ENCODE measurements at regions not wholly inside any gene's neighbourhood (a gene's known extent, or its start where the extent isn't known, plus 50 kb on each side); places are given as distances from the start of the nearest gene placed in this dataset.

DNA sequence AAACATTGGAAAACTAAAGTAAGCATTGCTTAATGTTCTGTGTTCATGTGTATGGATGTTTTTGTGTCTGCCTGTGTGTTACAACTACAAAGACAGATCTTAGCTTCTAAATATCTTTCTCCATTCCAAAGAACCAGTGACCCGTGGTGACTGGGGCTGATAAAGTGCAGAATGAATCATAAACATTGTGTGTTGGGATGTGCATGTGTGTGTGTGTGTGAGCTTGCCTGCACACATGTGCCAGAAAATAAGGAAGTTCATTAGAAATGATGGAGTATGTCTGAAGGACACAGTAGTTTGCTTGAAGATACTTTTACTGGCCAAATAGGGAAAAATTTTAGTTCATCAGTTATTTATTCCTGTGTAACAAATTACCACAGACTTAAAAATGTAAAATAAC lies 756.6 kb upstream of the CELF4 start:
- H3K4me3 ChIP-seq (replicated peaks in 1 of 2; ENCODE audit: low read depth in 2 of 2, low read length in 2 of 2), result no peak overlapping the region
- TF ChIP-seq, protein P1, sequence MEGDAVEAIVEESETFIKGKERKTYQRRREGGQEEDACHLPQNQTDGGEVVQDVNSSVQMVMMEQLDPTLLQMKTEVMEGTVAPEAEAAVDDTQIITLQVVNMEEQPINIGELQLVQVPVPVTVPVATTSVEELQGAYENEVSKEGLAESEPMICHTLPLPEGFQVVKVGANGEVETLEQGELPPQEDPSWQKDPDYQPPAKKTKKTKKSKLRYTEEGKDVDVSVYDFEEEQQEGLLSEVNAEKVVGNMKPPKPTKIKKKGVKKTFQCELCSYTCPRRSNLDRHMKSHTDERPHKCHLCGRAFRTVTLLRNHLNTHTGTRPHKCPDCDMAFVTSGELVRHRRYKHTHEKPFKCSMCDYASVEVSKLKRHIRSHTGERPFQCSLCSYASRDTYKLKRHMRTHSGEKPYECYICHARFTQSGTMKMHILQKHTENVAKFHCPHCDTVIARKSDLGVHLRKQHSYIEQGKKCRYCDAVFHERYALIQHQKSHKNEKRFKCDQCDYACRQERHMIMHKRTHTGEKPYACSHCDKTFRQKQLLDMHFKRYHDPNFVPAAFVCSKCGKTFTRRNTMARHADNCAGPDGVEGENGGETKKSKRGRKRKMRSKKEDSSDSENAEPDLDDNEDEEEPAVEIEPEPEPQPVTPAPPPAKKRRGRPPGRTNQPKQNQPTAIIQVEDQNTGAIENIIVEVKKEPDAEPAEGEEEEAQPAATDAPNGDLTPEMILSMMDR (IDR thresholded peaks at IDR 0.05; ENCODE audit: low read depth, low read length), result no peak
- DNase-seq (ENCODE audit: low read depth in 2 of 2), result no peak

DNA sequence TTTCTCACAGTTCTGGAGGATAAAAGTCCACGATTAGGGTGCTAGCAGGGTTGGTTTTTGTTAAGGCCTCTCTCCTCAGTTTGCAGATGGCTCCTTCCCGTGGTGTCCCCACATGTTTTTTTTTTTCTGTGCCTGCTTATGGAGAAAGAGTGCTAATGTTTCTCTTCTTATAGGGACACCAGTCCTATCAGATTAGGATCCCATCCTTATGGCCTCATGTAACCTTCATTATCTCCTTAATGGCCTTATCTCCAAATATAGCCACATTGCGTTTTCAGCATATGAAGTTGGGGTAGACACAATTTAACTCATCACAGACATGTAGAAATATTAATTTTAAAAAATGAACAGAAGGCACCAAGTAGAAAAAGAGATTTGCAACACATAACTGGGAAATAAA lies 755.7 kb upstream of the CELF4 start:
- H3K4me3 ChIP-seq (replicated peaks in 1 of 2; ENCODE audit: low read depth in 2 of 2, low read length in 2 of 2), result no peak overlapping the region
- DNase-seq (ENCODE audit: low read depth in 2 of 2), result no peak
- TF ChIP-seq, protein P1 (IDR thresholded peaks at IDR 0.05; ENCODE audit: low read depth, low read length), result no peak

DNA sequence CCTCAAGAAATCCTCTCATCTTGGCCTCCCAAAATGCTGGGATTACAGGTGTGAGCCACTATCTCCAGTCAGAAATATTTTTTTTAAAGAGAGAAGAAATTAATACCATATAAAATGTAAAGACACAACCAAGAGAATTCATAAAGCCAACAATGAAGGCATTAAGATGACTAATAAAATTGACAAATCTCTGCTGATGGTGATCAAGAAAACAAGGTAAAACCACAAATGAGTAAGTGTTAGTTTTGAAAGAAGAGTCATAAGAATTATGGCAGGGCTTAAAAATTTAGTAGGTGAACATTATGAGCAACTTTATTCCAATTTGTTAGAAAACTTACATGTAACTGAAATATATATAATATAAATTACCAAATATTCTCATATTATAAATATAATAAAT lies 752.8 kb upstream of the CELF4 start:
- no peak for DNase-seq (ENCODE audit: low read depth in 2 of 2)
- TF ChIP-seq, protein P1 (IDR thresholded peaks at IDR 0.05; ENCODE audit: low read depth, low read length), result no peak

DNA sequence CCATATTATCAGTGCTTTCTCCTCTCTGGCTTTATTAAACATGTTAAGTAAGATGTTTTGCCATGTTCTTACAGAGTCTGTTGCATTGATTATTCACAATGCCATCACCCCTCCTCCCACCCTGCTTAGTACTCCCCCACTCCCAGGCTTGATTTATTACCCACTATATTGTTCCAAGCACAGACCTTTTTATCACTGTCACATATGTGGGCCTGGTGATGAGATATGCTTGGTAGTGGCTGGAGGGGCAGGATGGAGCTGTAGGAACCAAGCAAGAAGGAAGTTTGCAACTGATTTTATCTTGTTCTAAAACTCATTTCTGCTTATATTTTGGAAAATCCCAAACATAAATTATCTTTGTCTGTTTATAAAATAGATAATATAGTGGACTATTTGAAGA lies 748.2 kb upstream of the CELF4 start:
- no peak for DNase-seq (ENCODE audit: low read depth in 2 of 2)
- H3K4me3 ChIP-seq (replicated peaks in 1 of 2; ENCODE audit: low read depth in 2 of 2, low read length in 2 of 2), result no peak overlapping the region
- TF ChIP-seq, protein P1 (IDR thresholded peaks at IDR 0.05; ENCODE audit: low read depth, low read length), result no peak

More for the DNA sequence above, 752.8 kb upstream of the CELF4 start:
- H3K4me3 ChIP-seq (replicated peaks in 1 of 2; ENCODE audit: low read depth in 2 of 2, low read length in 2 of 2), result no peak overlapping the region

DNA sequence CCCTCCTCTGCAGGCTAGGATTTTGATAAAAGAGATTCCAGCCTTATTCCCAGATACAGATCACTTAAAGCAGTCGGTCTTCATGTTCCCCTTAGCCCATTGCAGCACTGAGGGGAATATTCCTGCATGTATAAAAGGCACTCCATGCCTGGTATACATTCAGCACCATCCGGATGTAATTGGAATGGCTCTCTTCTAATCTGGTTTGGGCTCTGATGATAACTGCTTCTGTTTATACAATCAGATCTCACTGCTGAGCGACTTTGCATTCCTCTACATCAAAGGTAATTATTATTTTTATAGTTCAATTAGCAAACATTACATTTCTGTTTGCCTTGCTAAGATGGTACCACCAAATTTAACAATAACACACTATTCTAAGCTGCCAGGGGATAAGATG lies 746.9 kb upstream of the CELF4 start:
- no peak overlapping the region for H3K4me3 ChIP-seq (replicated peaks in 1 of 2; ENCODE audit: low read depth in 2 of 2, low read length in 2 of 2)
- no peak for DNase-seq (ENCODE audit: low read depth in 2 of 2)
- TF ChIP-seq, protein P1 (IDR thresholded peaks at IDR 0.05; ENCODE audit: low read depth, low read length), result no peak

DNA sequence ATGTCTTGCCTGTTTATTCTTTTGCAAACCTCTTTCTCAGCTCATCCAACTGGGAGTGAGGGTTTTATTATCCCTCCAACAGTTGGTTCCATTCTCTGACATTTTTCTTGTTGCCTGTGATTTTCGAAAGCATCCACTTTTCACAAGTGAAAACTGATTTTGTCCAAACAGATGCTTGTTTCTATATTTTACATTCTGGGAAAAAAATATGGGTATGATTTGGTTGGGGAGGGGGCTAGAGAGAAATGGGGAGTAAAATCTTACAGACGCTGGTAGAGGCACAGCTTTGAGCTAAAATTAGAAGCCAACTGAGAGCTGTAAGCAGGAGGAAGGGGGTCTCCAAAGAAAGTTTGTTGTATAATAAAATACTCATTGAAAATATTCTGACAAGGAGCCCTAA lies 745.3 kb upstream of the CELF4 start:
- no peak overlapping the region for H3K4me3 ChIP-seq (replicated peaks in 1 of 2; ENCODE audit: low read depth in 2 of 2, low read length in 2 of 2)
- DNase-seq (ENCODE audit: low read depth in 2 of 2), result no peak
- TF ChIP-seq, protein P1 (IDR thresholded peaks at IDR 0.05; ENCODE audit: low read depth, low read length), result no peak

DNA sequence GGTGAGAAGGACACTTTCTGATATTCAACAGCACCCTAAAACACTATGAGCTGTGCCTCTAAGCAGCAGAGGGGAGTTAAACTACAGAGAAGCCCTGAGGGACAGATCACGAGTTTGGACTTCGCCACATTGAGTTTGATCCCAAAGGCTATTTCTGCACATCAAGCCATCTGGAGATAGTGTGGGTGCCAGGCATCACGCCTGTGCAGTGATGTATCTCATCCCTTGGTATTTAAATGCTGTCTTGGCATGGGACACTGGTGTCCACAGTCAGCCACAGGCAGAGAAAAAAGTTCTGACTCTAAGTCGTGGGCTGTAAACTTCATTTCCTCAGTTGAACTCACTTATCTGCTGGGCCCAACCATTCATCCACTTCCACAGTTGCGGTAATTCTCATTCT lies 742.3 kb upstream of the CELF4 start:
- DNase-seq (ENCODE audit: low read depth in 2 of 2), result no peak
- TF ChIP-seq, protein P1 (IDR thresholded peaks at IDR 0.05; ENCODE audit: low read depth, low read length), result no peak

More for the DNA sequence above, 742.3 kb upstream of the CELF4 start:
- H3K4me3 ChIP-seq (replicated peaks in 1 of 2; ENCODE audit: low read depth in 2 of 2, low read length in 2 of 2), result no peak overlapping the region
